ENCODE measurements at regions not wholly inside any gene's neighbourhood (a gene's known extent, or its start where the extent isn't known, plus 50 kb on each side); places are given as distances from the start of the nearest gene placed in this dataset.

DNA sequence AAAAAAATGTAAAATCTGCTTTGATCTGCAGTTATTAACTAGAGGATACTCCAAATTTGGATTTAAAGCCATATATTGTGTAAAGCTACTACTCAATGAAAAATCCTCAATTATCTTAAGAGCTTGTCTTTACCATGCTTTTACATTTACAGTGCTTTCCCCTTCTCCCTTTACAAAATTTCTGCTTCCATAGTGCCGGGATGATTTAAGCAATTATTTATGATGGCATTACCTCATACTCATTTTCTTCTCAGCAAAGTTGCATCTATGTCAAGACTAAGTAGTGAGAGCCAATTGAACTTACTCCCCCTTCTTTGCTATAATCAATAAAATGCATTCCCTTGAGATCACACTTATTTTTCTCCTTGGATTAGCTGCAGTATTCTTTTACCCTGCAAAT is 505.4 kb upstream of the AGA start:
- H3K9me2 ChIP-seq (ENCODE audit: insufficient read depth), result no peaks in the 10 kb centered on the region
- H3K4me1 ChIP-seq (ENCODE audit: control insufficient read depth in 1 of 2, insufficient read depth in 2 of 2, low read length in 2 of 2), result no peaks in the 10 kb centered on the region
- RAD21 ChIA-PET (ENCODE audit: low non-redundant PET in 1 of 2, low total read pairs in 2 of 2, uncharacterized antibody in 2 of 2, unreplicated experiment in 2 of 2), result no interaction called here
- H3K4me3 ChIP-seq (replicated peaks in 1 of 2; ENCODE audit: low read depth in 1 of 2, low read length in 2 of 2), result no peak overlapping the region
- H3K9me3 ChIP-seq (ENCODE audit: control insufficient read depth in 1 of 2, insufficient read depth in 1 of 2, low read depth in 1 of 2, low read length in 2 of 2), result no peaks in the 10 kb centered on the region
- TF ChIP-seq SIN3A (IDR thresholded peaks at IDR 0.05; ENCODE audit: low read depth) (no peak), ZFX (IDR thresholded peaks at IDR 0.05) (no peak), ZNF274 (IDR thresholded peaks at IDR 0.05; ENCODE audit: low read depth, low read length) (no peak), POLR2A (IDR thresholded peaks at IDR 0.05; ENCODE audit: borderline replicate concordance, extremely low read depth, insufficient read depth, insufficient read length) (no peak), EZH2phosphoT487 (IDR thresholded peaks at IDR 0.05; ENCODE audit: borderline replicate concordance) (no peak), RAD21 (IDR thresholded peaks at IDR 0.05; ENCODE audit: low read depth) (no peak), POLR2AphosphoS5 (IDR thresholded peaks at IDR 0.05; ENCODE audit: low read depth, low read length) (no peak)
- TF ChIP-seq, protein P1, sequence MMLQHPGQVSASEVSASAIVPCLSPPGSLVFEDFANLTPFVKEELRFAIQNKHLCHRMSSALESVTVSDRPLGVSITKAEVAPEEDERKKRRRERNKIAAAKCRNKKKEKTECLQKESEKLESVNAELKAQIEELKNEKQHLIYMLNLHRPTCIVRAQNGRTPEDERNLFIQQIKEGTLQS (IDR thresholded peaks at IDR 0.05), result no peak
- TF ChIP-seq, protein P2, sequence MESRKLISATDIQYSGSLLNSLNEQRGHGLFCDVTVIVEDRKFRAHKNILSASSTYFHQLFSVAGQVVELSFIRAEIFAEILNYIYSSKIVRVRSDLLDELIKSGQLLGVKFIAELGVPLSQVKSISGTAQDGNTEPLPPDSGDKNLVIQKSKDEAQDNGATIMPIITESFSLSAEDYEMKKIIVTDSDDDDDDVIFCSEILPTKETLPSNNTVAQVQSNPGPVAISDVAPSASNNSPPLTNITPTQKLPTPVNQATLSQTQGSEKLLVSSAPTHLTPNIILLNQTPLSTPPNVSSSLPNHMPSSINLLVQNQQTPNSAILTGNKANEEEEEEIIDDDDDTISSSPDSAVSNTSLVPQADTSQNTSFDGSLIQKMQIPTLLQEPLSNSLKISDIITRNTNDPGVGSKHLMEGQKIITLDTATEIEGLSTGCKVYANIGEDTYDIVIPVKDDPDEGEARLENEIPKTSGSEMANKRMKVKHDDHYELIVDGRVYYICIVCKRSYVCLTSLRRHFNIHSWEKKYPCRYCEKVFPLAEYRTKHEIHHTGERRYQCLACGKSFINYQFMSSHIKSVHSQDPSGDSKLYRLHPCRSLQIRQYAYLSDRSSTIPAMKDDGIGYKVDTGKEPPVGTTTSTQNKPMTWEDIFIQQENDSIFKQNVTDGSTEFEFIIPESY (IDR thresholded peaks at IDR 0.05; ENCODE audit: extremely low read depth, insufficient replicate concordance, low read length), result no peak
- TF ChIP-seq, protein P3, sequence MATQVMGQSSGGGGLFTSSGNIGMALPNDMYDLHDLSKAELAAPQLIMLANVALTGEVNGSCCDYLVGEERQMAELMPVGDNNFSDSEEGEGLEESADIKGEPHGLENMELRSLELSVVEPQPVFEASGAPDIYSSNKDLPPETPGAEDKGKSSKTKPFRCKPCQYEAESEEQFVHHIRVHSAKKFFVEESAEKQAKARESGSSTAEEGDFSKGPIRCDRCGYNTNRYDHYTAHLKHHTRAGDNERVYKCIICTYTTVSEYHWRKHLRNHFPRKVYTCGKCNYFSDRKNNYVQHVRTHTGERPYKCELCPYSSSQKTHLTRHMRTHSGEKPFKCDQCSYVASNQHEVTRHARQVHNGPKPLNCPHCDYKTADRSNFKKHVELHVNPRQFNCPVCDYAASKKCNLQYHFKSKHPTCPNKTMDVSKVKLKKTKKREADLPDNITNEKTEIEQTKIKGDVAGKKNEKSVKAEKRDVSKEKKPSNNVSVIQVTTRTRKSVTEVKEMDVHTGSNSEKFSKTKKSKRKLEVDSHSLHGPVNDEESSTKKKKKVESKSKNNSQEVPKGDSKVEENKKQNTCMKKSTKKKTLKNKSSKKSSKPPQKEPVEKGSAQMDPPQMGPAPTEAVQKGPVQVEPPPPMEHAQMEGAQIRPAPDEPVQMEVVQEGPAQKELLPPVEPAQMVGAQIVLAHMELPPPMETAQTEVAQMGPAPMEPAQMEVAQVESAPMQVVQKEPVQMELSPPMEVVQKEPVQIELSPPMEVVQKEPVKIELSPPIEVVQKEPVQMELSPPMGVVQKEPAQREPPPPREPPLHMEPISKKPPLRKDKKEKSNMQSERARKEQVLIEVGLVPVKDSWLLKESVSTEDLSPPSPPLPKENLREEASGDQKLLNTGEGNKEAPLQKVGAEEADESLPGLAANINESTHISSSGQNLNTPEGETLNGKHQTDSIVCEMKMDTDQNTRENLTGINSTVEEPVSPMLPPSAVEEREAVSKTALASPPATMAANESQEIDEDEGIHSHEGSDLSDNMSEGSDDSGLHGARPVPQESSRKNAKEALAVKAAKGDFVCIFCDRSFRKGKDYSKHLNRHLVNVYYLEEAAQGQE (IDR thresholded peaks at IDR 0.05; ENCODE audit: low read depth), result no peak
- no peaks in the 10 kb centered on the region for H3K27me3 ChIP-seq (ENCODE audit: insufficient read depth, low read length)
- H4K20me1 ChIP-seq (ENCODE audit: insufficient read depth), result no peaks in the 10 kb centered on the region
- no peak overlapping the region for H2AFZ ChIP-seq (ENCODE audit: low read depth, low read length, poor library complexity, severe bottlenecking)
- no TSS peak for BruUV-seq (replicated peaks)
- intact Hi-C loops (cut with micrococcal nuclease), result no loop called here
- no peaks in the 10 kb centered on the region for H3K36me3 ChIP-seq (ENCODE audit: control insufficient read depth in 1 of 2, insufficient read depth in 2 of 2, low read length in 2 of 2)
- no peak for ATAC-seq
- no peak overlapping the region for H3K27ac ChIP-seq (ENCODE audit: low read depth, low read length)
- no peaks in the 10 kb centered on the region for H3K79me2 ChIP-seq (ENCODE audit: insufficient read depth, low read length)
- CTCF ChIA-PET, result no interaction called here
- no peak overlapping the region for H3K9ac ChIP-seq (ENCODE audit: low read length)
- DNase-seq (ENCODE audit: low read depth, low spot score), result no peak
- POLR2A ChIA-PET, result no interaction called here
- H3K4me2 ChIP-seq (ENCODE audit: low read length), result no peak overlapping the region

All from HCT116 (cell line).